ENCODE measurements at regions not wholly inside any gene's neighbourhood (a gene's known extent, or its start where the extent isn't known, plus 50 kb on each side); places are given as distances from the start of the nearest gene placed in this dataset.

DNA sequence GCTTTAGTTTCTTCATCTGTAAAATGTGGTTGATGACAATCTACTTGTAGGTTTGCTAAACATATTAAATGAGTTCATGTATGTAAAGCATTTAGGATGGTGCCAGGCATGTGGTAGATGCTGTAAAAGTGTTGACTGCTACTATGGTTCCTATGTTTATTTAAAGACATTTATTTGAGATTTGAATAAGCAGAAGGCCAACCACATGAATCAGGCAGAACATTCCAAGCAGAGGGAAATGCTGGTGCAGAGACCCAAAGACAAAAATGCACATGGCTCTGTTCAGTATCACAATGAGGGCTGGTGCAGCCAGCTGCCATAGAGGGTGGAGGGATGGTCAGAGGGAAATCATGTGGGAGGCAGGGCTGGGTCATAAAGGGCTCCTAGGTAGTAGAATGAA lies 156.2 kb upstream of the PDGFD start:
- H3K9me3 ChIP-seq (ENCODE audit: insufficient read depth, low read length) = no peaks in the 10 kb centered on the region

GRCh38 chr11:104319396-104319795 lies 155.4 kb upstream of the PDGFD start:
- Histone ChIP-seq H3K4me2 (ENCODE audit: low read length) (no peak overlapping the region), H3K79me2 (ENCODE audit: low read length) (no peaks in the 10 kb centered on the region), H3K9me3 (ENCODE audit: insufficient read depth, low read length) (no peaks in the 10 kb centered on the region), H3K27ac (ENCODE audit: low read length) (no peak overlapping the region), H2AFZ (ENCODE audit: low read depth, low read length) (no peak overlapping the region), H3K36me3 (replicated peaks; ENCODE audit: low read depth, low read length) (no peaks in the 10 kb centered on the region), H3K4me3 (ENCODE audit: low read length) (no peak overlapping the region), H3K9ac (ENCODE audit: low read length) (no peak overlapping the region), H3K4me1 (ENCODE audit: low read length) (no peaks in the 10 kb centered on the region), H4K20me1 (ENCODE audit: insufficient read depth, low read length) (no peaks in the 10 kb centered on the region), H3K27me3 (ENCODE audit: low read depth, low read length) (no peaks in the 10 kb centered on the region)
- TF ChIP-seq, protein P1, sequence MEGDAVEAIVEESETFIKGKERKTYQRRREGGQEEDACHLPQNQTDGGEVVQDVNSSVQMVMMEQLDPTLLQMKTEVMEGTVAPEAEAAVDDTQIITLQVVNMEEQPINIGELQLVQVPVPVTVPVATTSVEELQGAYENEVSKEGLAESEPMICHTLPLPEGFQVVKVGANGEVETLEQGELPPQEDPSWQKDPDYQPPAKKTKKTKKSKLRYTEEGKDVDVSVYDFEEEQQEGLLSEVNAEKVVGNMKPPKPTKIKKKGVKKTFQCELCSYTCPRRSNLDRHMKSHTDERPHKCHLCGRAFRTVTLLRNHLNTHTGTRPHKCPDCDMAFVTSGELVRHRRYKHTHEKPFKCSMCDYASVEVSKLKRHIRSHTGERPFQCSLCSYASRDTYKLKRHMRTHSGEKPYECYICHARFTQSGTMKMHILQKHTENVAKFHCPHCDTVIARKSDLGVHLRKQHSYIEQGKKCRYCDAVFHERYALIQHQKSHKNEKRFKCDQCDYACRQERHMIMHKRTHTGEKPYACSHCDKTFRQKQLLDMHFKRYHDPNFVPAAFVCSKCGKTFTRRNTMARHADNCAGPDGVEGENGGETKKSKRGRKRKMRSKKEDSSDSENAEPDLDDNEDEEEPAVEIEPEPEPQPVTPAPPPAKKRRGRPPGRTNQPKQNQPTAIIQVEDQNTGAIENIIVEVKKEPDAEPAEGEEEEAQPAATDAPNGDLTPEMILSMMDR (IDR thresholded peaks at IDR 0.05; ENCODE audit: low read depth, low read length) = no peak
- TF ChIP-seq EZH2phosphoT487 (IDR thresholded peaks at IDR 0.05; ENCODE audit: low read depth) = no peak

More for the DNA sequence above, 156.2 kb upstream of the PDGFD start:
- Histone ChIP-seq H3K9ac (ENCODE audit: low read length) (no peak overlapping the region), H3K36me3 (replicated peaks; ENCODE audit: low read depth, low read length) (no peaks in the 10 kb centered on the region), H2AFZ (ENCODE audit: low read depth, low read length) (no peak overlapping the region), H3K4me1 (ENCODE audit: low read length) (0 out of 2 replicates have a peak, but pooled peaks cover 3% of the 10 kb centered on the region), H4K20me1 (ENCODE audit: insufficient read depth, low read length) (no peaks in the 10 kb centered on the region), H3K27me3 (ENCODE audit: low read depth, low read length) (no peaks in the 10 kb centered on the region), H3K27ac (ENCODE audit: low read length) (no peak overlapping the region), H3K4me2 (ENCODE audit: low read length) (no peak overlapping the region), H3K79me2 (ENCODE audit: low read length) (no peaks in the 10 kb centered on the region), H3K4me3 (ENCODE audit: low read length) (no peak overlapping the region)
- TF ChIP-seq, protein P1 (IDR thresholded peaks at IDR 0.05; ENCODE audit: low read depth, low read length) = no peak
- no peak for TF ChIP-seq EZH2phosphoT487 (IDR thresholded peaks at IDR 0.05; ENCODE audit: low read depth)

GRCh38 chr11:104306862-104307474 lies 143.0 kb upstream of the PDGFD start:
- Histone ChIP-seq H3K4me1 (ENCODE audit: low read length) (no peaks in the 10 kb centered on the region), H3K9ac (ENCODE audit: low read length) (no peak overlapping the region), H3K79me2 (ENCODE audit: low read length) (no peaks in the 10 kb centered on the region), H4K20me1 (ENCODE audit: insufficient read depth, low read length) (no peaks in the 10 kb centered on the region), H3K4me2 (ENCODE audit: low read length) (no peak overlapping the region), H3K36me3 (replicated peaks; ENCODE audit: low read depth, low read length) (no peaks in the 10 kb centered on the region), H2AFZ (ENCODE audit: low read depth, low read length) (no peak overlapping the region), H3K27ac (ENCODE audit: low read length) (no peak overlapping the region), H3K9me3 (ENCODE audit: insufficient read depth, low read length) (no peaks in the 10 kb centered on the region), H3K27me3 (ENCODE audit: low read depth, low read length) (no peaks in the 10 kb centered on the region), H3K4me3 (ENCODE audit: low read length) (no peak overlapping the region)
- TF ChIP-seq EZH2phosphoT487 (IDR thresholded peaks at IDR 0.05; ENCODE audit: low read depth) = no peak
- TF ChIP-seq, protein P1 (IDR thresholded peaks at IDR 0.05; ENCODE audit: low read depth, low read length) = no peak

DNA sequence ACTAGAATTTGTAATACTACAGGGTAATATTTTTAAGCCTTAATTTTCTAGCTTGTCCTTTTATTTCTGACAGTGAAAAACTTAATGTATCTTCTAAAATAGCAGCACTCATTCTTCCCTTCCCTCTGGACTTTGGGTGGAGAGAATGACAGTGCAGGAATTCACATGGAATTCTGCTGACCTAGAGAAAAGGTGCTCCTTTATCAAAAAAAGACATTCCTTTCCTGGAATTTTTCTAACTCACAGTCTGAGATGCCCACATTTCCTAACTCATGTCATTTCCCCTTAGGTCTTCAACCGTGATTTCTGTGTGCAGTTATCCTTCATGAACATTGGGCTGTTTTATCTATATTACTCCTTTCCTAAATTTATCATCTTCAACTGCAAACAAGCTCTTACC lies 137.8 kb upstream of the PDGFD start:
- Histone ChIP-seq H3K79me2 (ENCODE audit: low read length) (no peaks in the 10 kb centered on the region), H3K9me3 (ENCODE audit: insufficient read depth, low read length) (no peaks in the 10 kb centered on the region), H3K4me3 (ENCODE audit: low read length) (no peak overlapping the region), H3K4me1 (ENCODE audit: low read length) (no peaks in the 10 kb centered on the region), H3K36me3 (replicated peaks; ENCODE audit: low read depth, low read length) (no peaks in the 10 kb centered on the region), H2AFZ (ENCODE audit: low read depth, low read length) (no peak overlapping the region), H3K4me2 (ENCODE audit: low read length) (no peak overlapping the region), H4K20me1 (ENCODE audit: insufficient read depth, low read length) (no peaks in the 10 kb centered on the region), H3K27ac (ENCODE audit: low read length) (no peak overlapping the region), H3K27me3 (ENCODE audit: low read depth, low read length) (no peaks in the 10 kb centered on the region), H3K9ac (ENCODE audit: low read length) (no peak overlapping the region)
- no peak for TF ChIP-seq EZH2phosphoT487 (IDR thresholded peaks at IDR 0.05; ENCODE audit: low read depth)
- TF ChIP-seq, protein P1 (IDR thresholded peaks at IDR 0.05; ENCODE audit: low read depth, low read length) = no peak

All from OCI-LY3 (cell line).